ENCODE measurements at regions not wholly inside any gene's neighbourhood (a gene's known extent, or its start where the extent isn't known, plus 50 kb on each side); places are given as distances from the start of the nearest gene placed in this dataset.

- TF ChIP-seq ZNF596 (tag by site-specific recombination; IDR thresholded peaks at IDR 0.05) (no peak), ZNF704 (tag by site-specific recombination; IDR thresholded peaks at IDR 0.05) (no peak), ZNF221 (tag by site-specific recombination; IDR thresholded peaks at IDR 0.05; ENCODE audit: borderline replicate concordance) (no peak), SP2 (tag by site-specific recombination; IDR thresholded peaks at IDR 0.05) (no peak), BCL6B (tag by site-specific recombination; IDR thresholded peaks at IDR 0.05) (no peak), ZSCAN16 (tag by site-specific recombination; IDR thresholded peaks at IDR 0.05) (no peak), TCF7L2 (IDR thresholded peaks at IDR 0.05; ENCODE audit: borderline replicate concordance, low read depth, low read length) (no peak), ZFP3 (tag by site-specific recombination; IDR thresholded peaks at IDR 0.05; ENCODE audit: low read depth) (no peak), OVOL3 (tag by site-specific recombination; IDR thresholded peaks at IDR 0.05) (no peak), SP3 (tag by site-specific recombination; IDR thresholded peaks at IDR 0.05) (no peak), ZNF416 (tag by site-specific recombination; IDR thresholded peaks at IDR 0.05) (no peak), ZNF335 (tag by site-specific recombination; conservative IDR thresholded peaks at IDR 0.05) (no peak)
- TF ChIP-seq, protein P1, sequence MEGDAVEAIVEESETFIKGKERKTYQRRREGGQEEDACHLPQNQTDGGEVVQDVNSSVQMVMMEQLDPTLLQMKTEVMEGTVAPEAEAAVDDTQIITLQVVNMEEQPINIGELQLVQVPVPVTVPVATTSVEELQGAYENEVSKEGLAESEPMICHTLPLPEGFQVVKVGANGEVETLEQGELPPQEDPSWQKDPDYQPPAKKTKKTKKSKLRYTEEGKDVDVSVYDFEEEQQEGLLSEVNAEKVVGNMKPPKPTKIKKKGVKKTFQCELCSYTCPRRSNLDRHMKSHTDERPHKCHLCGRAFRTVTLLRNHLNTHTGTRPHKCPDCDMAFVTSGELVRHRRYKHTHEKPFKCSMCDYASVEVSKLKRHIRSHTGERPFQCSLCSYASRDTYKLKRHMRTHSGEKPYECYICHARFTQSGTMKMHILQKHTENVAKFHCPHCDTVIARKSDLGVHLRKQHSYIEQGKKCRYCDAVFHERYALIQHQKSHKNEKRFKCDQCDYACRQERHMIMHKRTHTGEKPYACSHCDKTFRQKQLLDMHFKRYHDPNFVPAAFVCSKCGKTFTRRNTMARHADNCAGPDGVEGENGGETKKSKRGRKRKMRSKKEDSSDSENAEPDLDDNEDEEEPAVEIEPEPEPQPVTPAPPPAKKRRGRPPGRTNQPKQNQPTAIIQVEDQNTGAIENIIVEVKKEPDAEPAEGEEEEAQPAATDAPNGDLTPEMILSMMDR (tag by site-specific recombination; IDR thresholded peaks at IDR 0.05): no peak
Observed at GRCh38 chr2:195212586-195212985, 444.4 kb upstream of the SLC39A10 start.
